Smooth muscle cell of the brain vasculature (primary cell): ENCODE measurements at regions not wholly inside any gene's neighbourhood (a gene's known extent, or its start where the extent isn't known, plus 50 kb on each side); places are given as distances from the start of the nearest gene placed in this dataset.
"Not testable (repeated sequence)": the region's sequence is repeated elsewhere in the genome, so short reads cannot be mapped to it uniquely, and the experiment has no call there.

Experiments
- DNase-seq: peaks from one replicate; pipeline ENCODE4 v3.0.0-alpha.2; 2012; ENCODE audit warnings: low read depth, low spot score

GRCh38 chr12:107583551-107583950 is 102.0 kb upstream of the PWP1 start:
- DNase-seq = no peak

- no peak for DNase-seq
Observed at GRCh38 chr12:107584563-107584962, 101.0 kb upstream of the PWP1 start.

- DNase-seq = no peak
Observed at GRCh38 chr12:107586256-107586970, 99.2 kb upstream of the PWP1 start.

- DNase-seq = no peak
Observed at GRCh38 chr12:107590413-107590812, 95.2 kb upstream of the PWP1 start.

- DNase-seq = no peak
Observed at GRCh38 chr12:107590814-107591375, 94.7 kb upstream of the PWP1 start.

- DNase-seq = no peak
Observed at GRCh38 chr12:107593713-107594381, 91.8 kb upstream of the PWP1 start.

GRCh38 chr12:107594995-107595394 is 90.6 kb upstream of the PWP1 start:
- no peak for DNase-seq

GRCh38 chr12:107597695-107598410 is 87.7 kb upstream of the PWP1 start:
- no peak for DNase-seq

- DNase-seq = no peak
Observed at GRCh38 chr12:107598906-107599305, 86.7 kb upstream of the PWP1 start.

GRCh38 chr12:107600581-107601144 is 84.9 kb upstream of the PWP1 start:
- no peak for DNase-seq

- no peak for DNase-seq
Observed at GRCh38 chr12:107602446-107602845, 83.2 kb upstream of the PWP1 start.

- DNase-seq = no peak
Observed at GRCh38 chr12:107605293-107605692, 80.3 kb upstream of the PWP1 start.

- peak; percentile 65 for DNase-seq
Observed at GRCh38 chr12:107607464-107608392, 77.9 kb upstream of the PWP1 start.

GRCh38 chr12:107608779-107609178 is 76.8 kb upstream of the PWP1 start:
- not testable (repeated sequence) for DNase-seq

GRCh38 chr12:107610021-107610859 is 75.4 kb upstream of the PWP1 start:
- peak; percentile 26 for DNase-seq

- DNase-seq = no peak
Observed at GRCh38 chr12:107612508-107612907, 73.1 kb upstream of the PWP1 start.

- no peak for DNase-seq
Observed at GRCh38 chr12:107616941-107617340, 68.7 kb upstream of the PWP1 start.

- no peak for DNase-seq
Observed at GRCh38 chr12:107618106-107618505, 67.5 kb upstream of the PWP1 start.

- DNase-seq = no peak
Observed at GRCh38 chr12:107619831-107620230, 65.8 kb upstream of the PWP1 start.

- DNase-seq = no peak
Observed at GRCh38 chr12:107622001-107622400, 63.6 kb upstream of the PWP1 start.
